ENCODE measurements at regions not wholly inside any gene's neighbourhood (a gene's known extent, or its start where the extent isn't known, plus 50 kb on each side); places are given as distances from the start of the nearest gene placed in this dataset.
"Not testable (repeated sequence)": the region's sequence is repeated elsewhere in the genome, so short reads cannot be mapped to it uniquely, and the experiment has no call there.

- no peak for DNase-seq (ENCODE audit: low read depth)
Observed at GRCh38 chr6:9103876-9104521, 668.7 kb upstream of the SLC35B3 start.

DNA sequence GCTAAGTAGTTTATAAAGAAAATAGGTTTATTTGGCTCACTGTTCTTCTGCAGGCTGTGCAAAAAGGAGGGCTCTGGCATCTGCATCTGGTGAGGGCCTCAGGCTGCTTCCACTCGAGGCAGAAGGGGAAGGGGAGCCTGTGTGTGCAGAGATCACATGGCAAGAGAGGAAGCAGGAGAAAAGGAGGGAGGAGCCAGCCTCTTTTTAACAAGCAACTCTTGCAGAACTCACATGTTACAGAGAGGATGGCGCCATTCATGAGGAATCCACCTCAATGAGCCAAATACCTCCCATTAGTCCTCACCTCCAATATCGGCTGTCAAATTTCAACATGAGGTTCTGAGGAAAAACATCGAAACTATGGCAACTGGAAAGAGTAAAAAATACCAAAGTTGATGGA is 666.6 kb upstream of the SLC35B3 start:
- no peak for DNase-seq (ENCODE audit: low read depth)

DNA sequence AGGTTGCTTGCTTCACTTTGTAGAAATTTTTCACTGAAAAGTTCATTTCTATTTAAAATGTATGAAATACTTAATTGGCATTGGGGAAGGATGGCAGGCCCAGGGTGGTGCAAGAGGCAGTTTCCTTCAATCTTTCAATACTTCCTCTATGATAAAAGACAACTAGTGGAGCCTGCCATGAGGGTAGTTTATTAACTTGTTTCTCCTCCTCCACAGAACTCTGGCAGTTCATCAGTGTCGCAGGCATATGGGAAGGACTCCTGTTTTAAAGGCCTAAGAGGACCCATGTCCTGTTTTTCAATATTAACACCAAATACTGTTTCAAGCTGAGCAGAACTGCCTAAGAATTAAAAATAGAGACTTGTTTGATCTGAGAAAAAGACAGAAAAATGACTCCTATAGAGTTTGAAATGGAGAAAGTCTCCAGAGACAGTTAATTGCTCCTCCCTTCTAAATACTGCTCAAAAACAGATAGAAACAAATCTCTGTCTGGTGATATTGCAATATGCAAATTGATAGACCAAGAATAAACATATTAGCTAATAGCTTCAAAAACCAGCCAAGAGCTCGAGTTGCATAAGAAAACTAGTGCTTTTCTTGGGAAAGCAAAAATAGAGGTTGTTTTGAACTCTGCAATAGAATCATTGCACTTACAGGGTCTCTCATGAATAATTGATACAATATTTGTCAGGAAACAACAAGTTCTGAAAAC is 665.7 kb upstream of the SLC35B3 start:
- DNase-seq (ENCODE audit: low read depth) = no peak

DNA sequence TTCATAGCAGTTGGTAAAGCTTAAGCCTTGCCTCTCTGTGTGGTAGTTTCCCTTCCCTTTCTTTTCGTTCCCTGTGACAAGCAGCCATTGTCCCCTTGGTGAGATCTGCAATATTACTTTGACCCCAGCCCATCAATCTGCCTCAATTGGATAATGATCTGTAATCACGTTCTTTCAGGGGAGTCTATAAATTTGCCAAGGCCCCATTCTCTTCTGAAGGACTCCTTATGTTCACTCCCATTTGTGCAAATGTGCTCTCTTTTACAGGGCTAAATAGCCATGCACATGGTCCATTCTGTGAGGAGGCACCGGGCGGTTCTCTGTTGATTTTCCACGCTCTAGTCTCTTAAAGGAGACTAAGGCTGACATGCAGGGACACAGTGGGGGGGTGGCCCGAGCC is 660.4 kb upstream of the SLC35B3 start:
- no peak for DNase-seq (ENCODE audit: low read depth)

GRCh38 chr6:9095137-9095536 is 659.8 kb upstream of the SLC35B3 start:
- no peak for DNase-seq (ENCODE audit: low read depth)

DNA sequence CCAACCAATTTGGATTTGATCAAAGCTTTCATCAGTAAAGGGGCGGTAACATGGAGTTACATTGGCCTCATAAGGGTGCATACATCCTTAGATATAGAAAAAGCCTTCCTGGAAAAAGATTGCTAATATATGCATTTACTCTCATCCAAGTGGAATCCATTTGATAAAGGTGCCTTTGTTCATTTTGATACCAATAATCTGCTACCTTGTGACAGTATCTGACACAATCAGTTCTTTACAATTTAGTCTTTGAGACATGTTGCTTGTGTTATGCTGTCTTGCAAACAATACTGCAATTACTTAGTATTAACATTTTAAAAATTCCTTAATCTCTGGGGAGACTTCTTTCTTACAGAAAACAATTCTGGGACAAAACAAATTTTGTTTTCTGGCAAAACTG is 654.4 kb upstream of the SLC35B3 start:
- DNase-seq (ENCODE audit: low read depth) = no peak

- no peak for DNase-seq (ENCODE audit: low read depth)
Observed at GRCh38 chr6:9087470-9087869, 652.1 kb upstream of the SLC35B3 start.

DNA sequence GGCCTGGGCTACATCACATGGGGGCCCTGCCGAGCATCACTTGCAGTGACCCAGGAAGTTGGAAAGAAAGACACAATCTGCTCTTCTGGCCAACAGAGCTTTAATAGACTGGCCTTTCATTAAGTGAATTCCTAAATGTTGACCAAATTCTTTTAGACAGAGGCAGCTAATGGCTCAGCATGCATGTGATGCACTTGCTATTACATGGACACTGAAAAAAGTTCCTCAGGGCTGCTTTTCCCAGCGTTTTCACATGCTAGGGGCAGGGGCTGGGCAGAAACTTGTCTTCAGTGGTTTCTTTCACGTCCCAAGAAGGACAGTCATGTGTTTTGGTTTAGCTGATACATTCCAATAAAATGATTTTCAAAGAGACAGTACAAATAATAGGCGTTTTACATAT is 651.0 kb upstream of the SLC35B3 start:
- no peak for DNase-seq (ENCODE audit: low read depth)

DNA sequence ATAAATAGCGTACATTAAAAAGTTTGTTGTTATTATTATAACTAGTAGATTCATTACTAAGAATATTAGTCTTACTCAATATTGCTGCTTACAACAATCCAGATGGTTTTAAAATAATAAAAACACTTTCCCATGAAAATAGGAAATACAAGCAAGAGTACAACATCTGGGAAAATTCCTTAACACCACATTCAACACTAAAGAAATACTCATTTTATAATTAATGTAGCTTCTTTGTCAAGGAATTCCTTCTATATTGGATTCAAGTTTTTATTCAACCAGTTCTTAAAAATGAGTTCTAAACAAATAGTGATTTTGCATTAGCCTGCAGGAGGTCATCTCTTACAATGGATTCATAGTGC is 650.3 kb upstream of the SLC35B3 start:
- no peak for DNase-seq (ENCODE audit: low read depth)

DNA sequence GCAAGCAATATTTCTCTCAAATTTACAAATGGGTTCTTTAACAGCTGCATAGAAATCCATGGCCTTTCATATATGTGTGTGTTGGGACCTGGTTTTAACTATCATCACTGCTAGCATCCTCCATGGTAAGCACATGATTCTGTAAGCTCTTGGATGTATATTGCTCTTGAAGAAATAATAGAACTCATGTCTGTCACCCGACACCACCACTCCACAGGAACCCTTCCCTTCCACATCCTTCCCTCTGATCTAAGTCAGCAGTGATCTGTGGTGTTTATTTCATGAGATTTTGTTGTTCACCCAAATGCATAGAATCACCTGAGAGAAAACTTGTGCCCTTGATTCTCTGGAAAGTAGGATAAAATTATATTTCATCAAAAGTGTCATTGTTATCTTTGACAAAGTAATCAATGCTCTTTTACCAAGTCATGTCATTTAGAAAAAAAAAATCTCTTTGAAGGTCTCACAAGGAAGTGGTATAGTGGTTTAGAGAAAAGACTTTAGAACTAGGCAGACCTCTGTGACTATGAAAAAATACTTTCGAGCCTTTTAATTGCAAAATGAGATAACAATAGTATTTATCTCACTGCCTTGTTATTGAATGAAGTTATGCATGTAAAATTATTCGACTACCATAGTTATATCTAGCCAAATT is 649.8 kb upstream of the SLC35B3 start:
- peak; percentile 8 for DNase-seq (ENCODE audit: low read depth)

GRCh38 chr6:9083108-9083507 is 647.8 kb upstream of the SLC35B3 start:
- DNase-seq (ENCODE audit: low read depth) = no peak

- no peak for DNase-seq (ENCODE audit: low read depth)
Observed at GRCh38 chr6:9066726-9067125, 631.4 kb upstream of the SLC35B3 start.

DNA sequence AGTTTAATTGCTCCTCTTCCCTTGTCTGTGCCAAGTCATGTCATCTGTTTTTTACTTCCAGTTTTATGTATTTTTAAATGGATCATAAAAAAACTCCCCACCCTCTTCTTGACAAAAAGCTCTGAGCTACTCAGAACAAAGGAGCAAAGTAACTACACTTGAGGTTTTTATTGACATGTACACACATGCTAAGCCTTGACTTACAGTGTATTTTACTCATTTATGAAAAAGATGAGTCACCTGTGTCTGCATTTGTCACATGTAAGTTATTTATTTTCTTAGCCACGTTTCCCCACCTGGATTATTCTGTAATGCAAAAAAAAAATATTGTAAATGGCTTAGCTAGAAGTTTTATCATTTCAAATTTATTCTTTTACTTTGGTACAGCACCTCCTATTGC is 628.8 kb upstream of the SLC35B3 start:
- no peak for DNase-seq (ENCODE audit: low read depth)

DNA sequence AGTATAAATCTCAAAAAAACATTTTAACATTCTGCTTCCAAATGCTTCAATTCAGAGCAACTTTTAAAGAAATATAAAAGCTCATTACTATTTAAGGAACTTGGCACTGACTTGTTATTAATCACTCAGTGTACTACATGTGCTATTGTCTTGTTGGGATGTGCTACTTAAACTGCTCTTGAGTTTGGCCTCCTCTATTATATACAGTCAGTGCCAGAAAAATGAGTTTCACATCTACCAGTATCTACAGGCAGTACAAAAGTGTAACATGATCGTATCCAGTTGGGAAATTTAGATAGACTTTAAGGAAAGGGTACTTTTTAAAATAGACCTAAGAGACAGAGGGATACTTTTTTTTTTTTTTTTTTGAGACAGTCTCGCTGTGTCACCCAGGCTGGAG is 627.3 kb upstream of the SLC35B3 start:
- no peak for DNase-seq (ENCODE audit: low read depth)

GRCh38 chr6:9057937-9058336 is 622.6 kb upstream of the SLC35B3 start:
- no peak for DNase-seq (ENCODE audit: low read depth)

- DNase-seq (ENCODE audit: low read depth) = no peak
Observed at GRCh38 chr6:9056556-9056955, 621.2 kb upstream of the SLC35B3 start.

DNA sequence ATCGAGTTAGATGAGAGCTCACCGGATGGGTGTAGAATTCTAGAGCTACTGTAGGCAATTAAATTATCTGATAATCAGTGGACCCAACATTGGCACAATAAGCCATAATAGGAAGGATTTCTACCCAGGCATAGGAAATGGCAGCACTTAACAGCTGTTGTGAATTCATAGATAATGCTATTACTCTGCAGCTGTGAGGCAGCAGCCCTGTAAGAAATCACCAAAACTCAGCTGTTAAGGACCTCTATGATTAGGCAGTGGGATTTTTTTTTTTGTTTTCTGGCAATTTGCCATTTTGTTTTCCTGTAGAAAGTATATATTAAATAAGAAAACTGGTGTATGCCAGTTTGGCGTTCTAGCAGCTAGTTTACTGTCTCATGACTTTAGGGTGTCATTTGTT is 609.1 kb upstream of the SLC35B3 start:
- no peak for DNase-seq (ENCODE audit: low read depth)

GRCh38 chr6:9040718-9041117 is 605.4 kb upstream of the SLC35B3 start:
- DNase-seq (ENCODE audit: low read depth) = no peak

- DNase-seq (ENCODE audit: low read depth) = peak; percentile 3
Observed at GRCh38 chr6:9039258-9039657, 603.9 kb upstream of the SLC35B3 start.

DNA sequence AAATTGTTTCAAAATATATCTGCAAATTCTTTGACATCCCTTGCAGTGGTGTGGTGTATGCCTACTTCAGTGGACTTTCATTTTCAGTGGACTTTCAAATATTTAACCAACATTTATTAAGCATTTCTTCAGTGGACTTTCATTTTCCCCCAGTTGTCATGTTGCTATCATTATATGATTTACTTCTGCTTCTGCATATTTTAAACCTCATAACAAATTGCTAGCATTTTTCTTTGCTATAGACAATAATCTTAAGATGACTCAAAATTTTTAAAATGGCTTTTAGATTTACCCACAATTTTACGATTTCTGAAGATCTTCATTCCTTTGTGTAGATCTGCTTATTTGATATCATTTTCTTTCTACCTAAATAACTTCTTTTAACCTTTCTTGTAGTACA is 592.7 kb upstream of the SLC35B3 start:
- no peak for DNase-seq (ENCODE audit: low read depth)

DNA sequence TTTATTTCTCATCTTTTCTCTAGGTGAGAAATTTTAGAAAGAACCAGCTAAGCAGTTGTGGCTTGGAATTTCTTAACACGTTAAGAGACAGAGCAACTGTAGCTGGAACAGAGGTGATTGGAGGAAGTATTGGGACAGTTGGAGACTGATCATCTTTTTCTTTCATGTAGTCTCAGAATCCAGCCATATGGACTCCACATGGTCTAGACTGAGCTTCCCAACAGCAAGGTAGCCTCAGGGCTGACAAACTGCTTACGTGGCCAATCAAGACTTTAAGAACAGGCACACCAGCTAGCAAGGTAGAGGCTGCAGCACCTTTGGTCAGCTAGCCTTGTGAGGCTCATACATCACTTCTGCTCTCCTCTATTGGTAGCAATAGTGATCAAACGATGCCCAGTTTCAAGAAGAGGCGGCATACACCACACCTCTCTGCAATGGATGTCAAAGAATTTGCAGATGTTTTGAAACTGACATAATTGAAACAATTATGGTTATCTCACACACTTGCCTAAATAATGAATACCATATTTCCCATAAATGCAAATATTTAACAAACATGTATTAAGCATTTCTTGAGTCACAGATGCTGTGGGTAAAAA is 590.5 kb upstream of the SLC35B3 start:
- no peak for DNase-seq (ENCODE audit: low read depth)

DNA sequence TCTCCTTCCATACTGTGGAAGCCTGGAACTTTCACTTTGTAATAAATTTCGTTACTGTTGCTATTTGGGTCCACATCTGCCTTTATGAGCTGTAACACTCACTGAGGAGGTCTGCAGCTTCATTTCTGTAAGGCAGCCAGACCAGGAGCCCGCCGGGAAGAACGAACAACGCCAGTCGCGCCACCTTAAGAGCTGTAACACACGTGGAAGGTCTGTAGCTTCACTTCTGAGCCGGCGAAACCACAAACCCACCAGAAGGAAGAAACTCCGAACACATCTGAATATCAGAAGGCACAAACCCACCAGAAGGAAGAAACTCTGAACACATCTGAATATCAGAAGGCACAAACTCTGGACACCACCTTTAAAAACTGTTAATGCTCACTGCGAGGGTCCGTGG is 589.9 kb upstream of the SLC35B3 start:
- DNase-seq (ENCODE audit: low read depth) = no peak

- DNase-seq (ENCODE audit: low read depth) = not testable (repeated sequence)
Observed at GRCh38 chr6:9024246-9024645, 588.9 kb upstream of the SLC35B3 start.

Measured in iris pigment epithelial cell (primary cell).